Neural progenitor cell (in vitro differentiated cells): ENCODE measurements at regions not wholly inside any gene's neighbourhood (a gene's known extent, or its start where the extent isn't known, plus 50 kb on each side); places are given as distances from the start of the nearest gene placed in this dataset.
A peak's percentile ranks its signal among the peaks of the same experiment; 100 is the strongest.

ENCODE experiments used
- DNase-seq: peaks from one replicate; pipeline ENCODE4 v3.0.0-alpha.2; 2016; ENCODE audit warnings: low spot score
- H2AFZ ChIP-seq: fragments of 200-600 bp; sonication (generic); replicated peaks from 2 replicates; pipeline ENCODE4 v1.6.1; 2016; ENCODE audit warnings: antibody characterized with exemption
- H3F3A ChIP-seq: fragments of 200-600 bp; sonication (generic); 2 replicates; pipeline ENCODE4 v1.6.1; 2016; ENCODE audit warnings: antibody characterized with exemption, low read depth
- H3K27ac ChIP-seq: fragments of 200-600 bp; sonication (generic); 2 replicates; pipeline ENCODE4 v1.5.1; 2016; ENCODE audit warnings: mild to moderate bottlenecking
- H3K27me3 ChIP-seq: fragments of 200-600 bp; sonication (generic); 2 replicates; pipeline ENCODE4 v1.6.1; 2016; ENCODE audit warnings: mild to moderate bottlenecking, moderate library complexity
- H3K36me3 ChIP-seq: fragments of 200-600 bp; sonication (generic); 2 replicates; pipeline ENCODE4 v1.5.1; 2016
- H3K4me1 ChIP-seq: fragments of 200-600 bp; sonication (generic); 2 replicates; pipeline ENCODE4 v1.6.1; 2016; ENCODE audit warnings: mixed run types
- H3K4me2 ChIP-seq: fragments of 200-600 bp; sonication (generic); 2 replicates; pipeline ENCODE4 v1.6.1; 2016
- H3K4me3 ChIP-seq: fragments of 200-600 bp; sonication (generic); 2 replicates; pipeline ENCODE4 v1.5.1; 2016
- H3K79me2 ChIP-seq: fragments of 200-600 bp; sonication (generic); 2 replicates; pipeline ENCODE4 v1.6.1; 2016; ENCODE audit warnings: low read depth
- H3K9ac ChIP-seq: fragments of 200-600 bp; sonication (generic); 2 replicates; pipeline ENCODE4 v1.6.1; 2016
- H3K9me3 ChIP-seq: fragments of 200-600 bp; sonication (generic); 2 replicates; pipeline ENCODE4 v1.5.1; 2016; ENCODE audit warnings: low read depth
- H4K20me1 ChIP-seq: fragments of 200-600 bp; sonication (generic); 2 replicates; pipeline ENCODE4 v1.6.1; 2016; ENCODE audit warnings: low read depth
- H3K27ac Mint-ChIP-seq: 3 replicates; pipeline ENCODE4 v1.8.0; 2021; ENCODE audit warnings: mixed read lengths
- H3K27me3 Mint-ChIP-seq: 2 replicates; pipeline ENCODE4 v1.8.0; 2022; ENCODE audit warnings: low read depth, mild to moderate bottlenecking, inconsistent platforms, moderate library complexity, mixed read lengths; ENCODE audit not compliant: insufficient read depth
- H3K36me3 Mint-ChIP-seq: 3 replicates; pipeline ENCODE4 v1.8.0; 2021; ENCODE audit warnings: mixed read lengths
- H3K4me1 Mint-ChIP-seq: 3 replicates; pipeline ENCODE4 v1.8.0; 2021; ENCODE audit warnings: mixed read lengths
- H3K4me3 Mint-ChIP-seq: 3 replicates; pipeline ENCODE4 v1.8.0; 2021; ENCODE audit warnings: mild to moderate bottlenecking, moderate library complexity, mixed read lengths
- H3K9me3 Mint-ChIP-seq: 3 replicates; pipeline ENCODE4 v1.8.0; 2020; ENCODE audit warnings: mixed read lengths
- CTCF ChIP-seq: fragments of 200-600 bp; sonication (generic); IDR thresholded peaks from 2 replicates; pipeline ENCODE4 v1.5.1; 2017; ENCODE audit warnings: antibody characterized with exemption, mild to moderate bottlenecking
- EZH2 ChIP-seq: fragments of 200-600 bp; sonication (generic); IDR thresholded peaks from 2 replicates; pipeline ENCODE4 v1.6.1; 2017; ENCODE audit warnings: antibody characterized with exemption, mild to moderate bottlenecking, moderate library complexity
- EZH2phosphoT487 ChIP-seq: fragments of 200-600 bp; sonication (generic); IDR thresholded peaks from 2 replicates; pipeline ENCODE4 v1.6.1; 2017; ENCODE audit warnings: antibody characterized with exemption

GRCh38 chrX:68938244-68939004, 109.6 kb downstream of the EFNB1 start:
- Histone ChIP-seq H3K27me3 (no peaks in the 10 kb centered on the region), H3K36me3 (no peaks in the 10 kb centered on the region), H3F3A (no peaks in the 10 kb centered on the region), H3K79me2 (no peaks in the 10 kb centered on the region), H3K27ac (no peak overlapping the region), H3K9ac (no peak overlapping the region), H3K4me1 (no peaks in the 10 kb centered on the region), H3K4me3 (no peak overlapping the region), H3K9me3 (no peaks in the 10 kb centered on the region), H3K4me2 (no peak overlapping the region), H4K20me1 (no peaks in the 10 kb centered on the region), H2AFZ (no peak overlapping the region)
- Mint-ChIP-seq H3K4me1 (peaks cover 22% of the 10 kb centered on the region), H3K36me3 (no peaks in the 10 kb centered on the region), H3K9me3 (peaks cover 4% of the 10 kb centered on the region), H3K4me3 (no peak overlapping the region), H3K27me3 (no peaks in the 10 kb centered on the region), H3K27ac (no peak overlapping the region)
- TF ChIP-seq CTCF = no peak
- TF ChIP-seq EZH2 = no peak
- TF ChIP-seq EZH2phosphoT487 = no peak
- DNase-seq = no peak

GRCh38 chrX:68937581-68937980, 108.8 kb downstream of the EFNB1 start:
- no peak overlapping the region for H3K4me3 Mint-ChIP-seq
- H3K27ac Mint-ChIP-seq = no peak overlapping the region
- peaks cover 22% of the 10 kb centered on the region for H3K4me1 Mint-ChIP-seq
- TF ChIP-seq EZH2 = no peak
- no peak for TF ChIP-seq CTCF
- TF ChIP-seq EZH2phosphoT487 = no peak
- H3F3A ChIP-seq = no peaks in the 10 kb centered on the region
- no peaks in the 10 kb centered on the region for H3K79me2 ChIP-seq
- no peaks in the 10 kb centered on the region for H3K4me1 ChIP-seq
- no peaks in the 10 kb centered on the region for H3K9me3 ChIP-seq
- H4K20me1 ChIP-seq = no peaks in the 10 kb centered on the region
- no peaks in the 10 kb centered on the region for H3K27me3 Mint-ChIP-seq
- peaks cover 4% of the 10 kb centered on the region for H3K9me3 Mint-ChIP-seq
- no peaks in the 10 kb centered on the region for H3K36me3 ChIP-seq
- H3K27me3 ChIP-seq = no peaks in the 10 kb centered on the region
- no peak overlapping the region for H2AFZ ChIP-seq
- no peak overlapping the region for H3K4me3 ChIP-seq
- no peak overlapping the region for H3K9ac ChIP-seq
- H3K27ac ChIP-seq = no peak overlapping the region
- no peak for DNase-seq
- H3K36me3 Mint-ChIP-seq = no peaks in the 10 kb centered on the region
- H3K4me2 ChIP-seq = no peak overlapping the region

- no peak overlapping the region for H3K4me3 Mint-ChIP-seq
- no peak overlapping the region for H2AFZ ChIP-seq
These were observed 107.8 kb downstream of the EFNB1 start for GRCh38 chrX:68936608-68937007.

GRCh38 chrX:68936126-68936525, 107.3 kb downstream of the EFNB1 start:
- DNase-seq = no peak
- H3F3A ChIP-seq = no peaks in the 10 kb centered on the region
- no peak for TF ChIP-seq EZH2
- no peak for TF ChIP-seq CTCF
- no peak for TF ChIP-seq EZH2phosphoT487
- H3K9me3 ChIP-seq = no peaks in the 10 kb centered on the region
- no peaks in the 10 kb centered on the region for H3K27me3 ChIP-seq
- H3K9me3 Mint-ChIP-seq = peaks cover 3% of the 10 kb centered on the region
- H3K27ac Mint-ChIP-seq = no peak overlapping the region
- peaks cover 31% of the 10 kb centered on the region for H3K4me1 Mint-ChIP-seq
- no peak overlapping the region for H3K4me3 Mint-ChIP-seq
- H2AFZ ChIP-seq = no peak overlapping the region
- H3K36me3 Mint-ChIP-seq = no peaks in the 10 kb centered on the region
- H3K9ac ChIP-seq = no peak overlapping the region
- H3K4me1 ChIP-seq = no peaks in the 10 kb centered on the region
- H4K20me1 ChIP-seq = no peaks in the 10 kb centered on the region
- no peaks in the 10 kb centered on the region for H3K79me2 ChIP-seq
- H3K4me2 ChIP-seq = no peak overlapping the region
- H3K27ac ChIP-seq = no peak overlapping the region
- no peak overlapping the region for H3K4me3 ChIP-seq
- no peaks in the 10 kb centered on the region for H3K27me3 Mint-ChIP-seq
- no peaks in the 10 kb centered on the region for H3K36me3 ChIP-seq

More at GRCh38 chrX:68936608-68937007, 107.8 kb downstream of the EFNB1 start:
- no peaks in the 10 kb centered on the region for H4K20me1 ChIP-seq
- H3K9me3 ChIP-seq = no peaks in the 10 kb centered on the region
- H3F3A ChIP-seq = no peaks in the 10 kb centered on the region
- no peak overlapping the region for H3K4me2 ChIP-seq
- Mint-ChIP-seq H3K27ac (peak overlapping the region; percentile 18), H3K27me3 (no peaks in the 10 kb centered on the region), H3K4me1 (peaks cover 28% of the 10 kb centered on the region), H3K36me3 (no peaks in the 10 kb centered on the region), H3K9me3 (peaks cover 4% of the 10 kb centered on the region)
- H3K27ac ChIP-seq = no peak overlapping the region
- no peaks in the 10 kb centered on the region for H3K36me3 ChIP-seq
- no peaks in the 10 kb centered on the region for H3K4me1 ChIP-seq
- no peak overlapping the region for H3K4me3 ChIP-seq
- H3K27me3 ChIP-seq = no peaks in the 10 kb centered on the region
- no peaks in the 10 kb centered on the region for H3K79me2 ChIP-seq
- no peak overlapping the region for H3K9ac ChIP-seq
- no peak for TF ChIP-seq EZH2phosphoT487
- no peak for DNase-seq
